ENCODE measurements at regions not wholly inside any gene's neighbourhood (a gene's known extent, or its start where the extent isn't known, plus 50 kb on each side); places are given as distances from the start of the nearest gene placed in this dataset.

DNA sequence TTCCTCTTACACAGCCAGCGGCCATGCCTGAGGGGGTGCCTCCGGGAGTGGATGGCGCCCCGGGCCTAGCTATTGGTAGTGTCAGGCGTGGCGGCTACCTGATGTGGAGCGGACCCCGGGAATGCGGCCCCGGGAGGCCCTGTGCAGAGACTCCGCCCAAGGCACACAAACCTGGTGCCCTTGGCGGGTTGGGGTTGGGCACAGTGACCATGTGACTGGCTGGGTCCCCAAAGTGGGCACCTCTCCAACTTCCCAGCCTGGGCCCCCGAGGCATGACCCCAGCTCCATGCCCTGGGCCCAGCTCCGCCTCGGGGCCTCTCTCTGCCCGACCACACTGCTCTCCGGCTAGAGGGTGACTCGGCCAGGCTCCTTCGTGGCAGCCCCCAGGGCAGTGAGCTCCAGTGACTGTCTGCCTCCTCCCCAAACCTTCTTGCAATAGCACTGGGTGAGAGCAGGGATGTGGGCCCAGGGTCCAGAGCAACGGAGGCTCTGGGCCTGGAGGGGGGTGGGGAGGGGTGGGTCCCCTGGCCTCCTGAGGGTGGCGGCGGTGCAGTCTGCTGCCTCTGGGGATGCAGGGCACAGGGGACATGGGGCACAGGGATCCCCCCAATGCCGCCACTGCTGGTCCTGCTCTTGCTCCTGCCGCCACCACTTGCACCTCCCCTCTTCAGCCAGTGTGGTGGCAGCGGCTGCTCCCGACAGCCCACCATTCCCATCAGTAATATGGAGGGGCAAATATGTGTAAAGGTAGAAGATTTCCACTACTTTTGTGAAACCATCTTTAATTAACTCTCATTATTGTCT is 942.9 kb upstream of the EPHA7 start (continued):
- TF ChIP-seq HMGXB4 (CRISPR knock-in tag; IDR thresholded peaks at IDR 0.05; ENCODE audit: borderline replicate concordance) (no peak), RAD21 (conservative IDR thresholded peaks at IDR 0.05 in 1 of 2, IDR thresholded peaks at IDR 0.05 in 1 of 2) (no peak), CHD4 (IDR thresholded peaks at IDR 0.05; ENCODE audit: borderline replicate concordance) (no peak), HOXB13 (CRISPR knock-in tag; IDR thresholded peaks at IDR 0.05; ENCODE audit: low read depth) (no peak), CEBPB (IDR thresholded peaks at IDR 0.05) (no peak)

GRCh38 chr6:94361304-94362060 is 942.1 kb upstream of the EPHA7 start:
- no CpG with 5 or more reads among the region's 10 CpGs for WGBS (ENCODE audit: missing lambda C conversion rate)
- FAIRE-seq (no peak), ATAC-seq (no peak), DNase-seq (ENCODE audit: low read depth in 1 of 2, low spot score in 1 of 2) (no peak)
- H3K4me3 ChIP-seq = no peak overlapping the region
- H3K4me2 ChIP-seq = no peak overlapping the region
- no peak overlapping the region for H3K27ac ChIP-seq
- no peaks in the 10 kb centered on the region for H3K9me3 ChIP-seq
- TF ChIP-seq, protein P1, sequence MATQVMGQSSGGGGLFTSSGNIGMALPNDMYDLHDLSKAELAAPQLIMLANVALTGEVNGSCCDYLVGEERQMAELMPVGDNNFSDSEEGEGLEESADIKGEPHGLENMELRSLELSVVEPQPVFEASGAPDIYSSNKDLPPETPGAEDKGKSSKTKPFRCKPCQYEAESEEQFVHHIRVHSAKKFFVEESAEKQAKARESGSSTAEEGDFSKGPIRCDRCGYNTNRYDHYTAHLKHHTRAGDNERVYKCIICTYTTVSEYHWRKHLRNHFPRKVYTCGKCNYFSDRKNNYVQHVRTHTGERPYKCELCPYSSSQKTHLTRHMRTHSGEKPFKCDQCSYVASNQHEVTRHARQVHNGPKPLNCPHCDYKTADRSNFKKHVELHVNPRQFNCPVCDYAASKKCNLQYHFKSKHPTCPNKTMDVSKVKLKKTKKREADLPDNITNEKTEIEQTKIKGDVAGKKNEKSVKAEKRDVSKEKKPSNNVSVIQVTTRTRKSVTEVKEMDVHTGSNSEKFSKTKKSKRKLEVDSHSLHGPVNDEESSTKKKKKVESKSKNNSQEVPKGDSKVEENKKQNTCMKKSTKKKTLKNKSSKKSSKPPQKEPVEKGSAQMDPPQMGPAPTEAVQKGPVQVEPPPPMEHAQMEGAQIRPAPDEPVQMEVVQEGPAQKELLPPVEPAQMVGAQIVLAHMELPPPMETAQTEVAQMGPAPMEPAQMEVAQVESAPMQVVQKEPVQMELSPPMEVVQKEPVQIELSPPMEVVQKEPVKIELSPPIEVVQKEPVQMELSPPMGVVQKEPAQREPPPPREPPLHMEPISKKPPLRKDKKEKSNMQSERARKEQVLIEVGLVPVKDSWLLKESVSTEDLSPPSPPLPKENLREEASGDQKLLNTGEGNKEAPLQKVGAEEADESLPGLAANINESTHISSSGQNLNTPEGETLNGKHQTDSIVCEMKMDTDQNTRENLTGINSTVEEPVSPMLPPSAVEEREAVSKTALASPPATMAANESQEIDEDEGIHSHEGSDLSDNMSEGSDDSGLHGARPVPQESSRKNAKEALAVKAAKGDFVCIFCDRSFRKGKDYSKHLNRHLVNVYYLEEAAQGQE (IDR thresholded peaks at IDR 0.05) = 0 out of 2 replicates have a peak, but pooled peaks have one; percentile 34
- no peak for TF ChIP-seq CEBPB (IDR thresholded peaks at IDR 0.05)
- POLR2A ChIA-PET = no interaction called here
- no peaks in the 10 kb centered on the region for H3K4me1 ChIP-seq
- CTCF ChIA-PET = no interaction called here

- no peak for TF ChIP-seq E2F6 (IDR thresholded peaks at IDR 0.05; ENCODE audit: borderline replicate concordance, low read depth)
- no peak for TF ChIP-seq PHF8 (IDR thresholded peaks at IDR 0.05; ENCODE audit: borderline replicate concordance, low read depth)
- no peak for TF ChIP-seq BCL3 (IDR thresholded peaks at IDR 0.05)
- ATAC-seq (no peak), FAIRE-seq (no peak), DNase-seq (ENCODE audit: low read depth in 1 of 2, low spot score in 1 of 2) (no peak)
- Histone ChIP-seq H3K9me3 (no peaks in the 10 kb centered on the region), H3K4me3 (no peak overlapping the region), H3K27ac (no peak overlapping the region), H3K4me1 (no peaks in the 10 kb centered on the region), H3K4me2 (no peak overlapping the region)
- ChIA-PET POLR2A (no interaction called here), CTCF (no interaction called here)
- 44% methylated on average over 4 of the region's 4 CpGs for WGBS (ENCODE audit: missing lambda C conversion rate)
These were observed 938.1 kb upstream of the EPHA7 start for GRCh38 chr6:94357381-94357980.

Data from A549 (cell line).